SIG-M5 treated with dmso at 0.1 percent for 504 hours (cell line): ENCODE measurements at regions not wholly inside any gene's neighbourhood (a gene's known extent, or its start where the extent isn't known, plus 50 kb on each side); places are given as distances from the start of the nearest gene placed in this dataset.

Experiments
- DNase-seq: peaks from one replicate; lab custom pipeline; 2025; ENCODE audit not compliant: unreplicated experiment; lab: John Stamatoyannopoulos, UW

DNA sequence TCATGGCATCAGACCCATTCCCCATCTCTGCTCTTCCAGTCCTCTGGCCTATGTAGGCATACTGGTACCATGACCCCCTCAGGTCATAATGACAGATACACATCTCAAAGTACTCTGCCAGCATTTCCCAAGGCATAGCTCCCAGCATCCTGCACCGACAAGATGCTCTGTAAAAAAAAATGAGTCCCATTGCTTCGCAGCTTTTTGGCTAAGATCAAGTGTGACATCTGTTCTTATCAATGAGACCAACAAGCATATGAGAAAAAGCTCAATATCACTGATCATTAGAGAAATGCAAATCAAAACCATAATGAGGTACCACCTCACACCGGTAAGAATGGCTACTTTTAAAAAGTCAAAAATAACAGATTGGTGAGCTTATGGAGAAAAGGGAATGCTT is 463.9 kb upstream of the PROK2 start:
- no peak for DNase-seq

DNA sequence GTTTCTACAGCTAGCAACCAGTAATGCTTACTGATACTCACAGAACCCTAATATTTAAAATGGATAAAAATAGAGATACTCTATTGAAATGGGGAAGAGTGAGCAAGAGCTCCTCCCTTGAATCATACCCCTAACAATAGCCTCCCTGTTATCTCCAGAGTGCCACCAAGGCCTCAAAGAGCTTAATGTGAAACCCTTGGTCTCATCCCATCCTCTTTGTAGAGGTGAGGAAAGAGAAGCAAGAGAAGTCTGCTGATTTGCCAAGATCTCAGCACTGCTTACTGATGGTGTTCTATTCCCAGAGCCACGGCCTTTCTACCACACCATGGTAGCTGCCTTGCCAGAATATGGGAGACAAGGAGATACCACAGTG is 463.4 kb upstream of the PROK2 start:
- DNase-seq, result no peak

DNA sequence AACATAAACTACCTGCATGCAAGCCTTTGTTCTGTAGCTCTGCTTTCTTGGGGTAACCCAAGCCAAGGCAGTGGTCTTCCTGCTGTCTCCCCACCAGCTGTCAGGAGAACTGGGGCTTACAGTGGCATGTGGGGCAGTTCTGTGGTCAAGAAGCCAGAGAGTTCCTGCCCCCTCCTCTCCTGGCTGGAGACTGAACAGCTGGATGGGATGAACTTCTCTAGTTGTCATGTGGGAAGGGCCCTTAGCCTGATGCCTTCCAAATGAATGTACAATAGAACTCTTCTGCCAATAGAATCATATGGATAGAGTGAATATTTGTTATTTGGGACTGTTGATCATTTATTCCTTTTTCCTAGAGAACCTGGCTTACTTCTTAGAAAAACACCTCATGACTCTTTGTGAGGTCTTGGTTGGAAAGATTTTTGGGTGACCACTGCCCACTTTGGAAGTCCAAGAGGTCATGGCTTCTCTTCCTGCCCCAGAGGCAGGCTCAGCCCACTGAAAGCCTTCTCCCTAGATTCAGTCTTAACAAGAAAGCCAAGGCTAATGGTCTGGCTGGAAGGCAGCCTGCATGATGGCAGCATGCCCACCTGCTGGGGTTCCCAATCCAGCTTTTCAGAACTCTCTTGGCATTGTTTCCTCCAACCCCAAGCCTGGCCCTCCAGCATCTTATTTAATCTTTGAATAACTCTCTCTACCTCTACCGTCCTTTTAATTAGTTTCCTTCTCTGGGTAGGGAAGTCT is 462.9 kb upstream of the PROK2 start:
- DNase-seq, result no peak

DNA sequence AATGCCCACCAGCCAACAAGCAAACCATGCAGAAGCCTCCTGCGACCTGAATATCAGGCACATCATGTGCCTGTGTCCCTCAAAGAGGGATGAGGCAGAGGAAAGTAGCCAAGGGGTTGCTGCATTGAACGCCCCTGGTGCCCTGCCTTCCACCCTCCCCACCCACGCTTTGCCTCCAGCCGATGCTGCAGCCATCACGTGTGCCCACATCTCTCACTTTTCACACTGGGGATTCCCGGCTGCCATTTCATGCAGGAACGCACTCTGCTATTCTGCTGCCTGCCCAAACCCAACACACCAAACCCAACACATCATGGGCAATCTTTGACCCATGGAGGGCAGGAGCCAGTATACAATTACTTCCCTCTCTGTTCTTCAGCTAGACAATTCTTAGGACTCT is 462.2 kb upstream of the PROK2 start:
- DNase-seq, result no peak

DNA sequence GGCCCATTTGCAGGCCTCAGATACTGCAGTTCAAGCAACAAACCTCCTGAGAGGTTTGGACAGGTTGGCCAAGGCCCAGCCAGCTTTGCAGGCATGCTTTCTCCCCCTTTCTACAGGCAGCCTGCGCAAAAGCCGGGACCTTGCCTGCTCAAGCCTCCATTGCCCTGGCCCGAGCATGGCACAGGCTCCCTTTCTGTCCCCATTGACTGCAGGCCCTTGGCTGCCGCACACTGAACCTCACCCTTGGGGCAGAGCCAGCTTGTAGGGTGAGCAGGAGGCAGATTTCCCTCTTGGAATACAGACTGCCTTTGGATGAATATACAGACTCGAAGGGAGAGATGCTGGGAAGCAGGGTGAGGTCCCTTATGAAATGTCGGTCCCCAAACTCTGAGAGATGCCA is 461.7 kb upstream of the PROK2 start:
- no peak for DNase-seq

- no peak for DNase-seq
Observed at GRCh38 chr3:72245183-72245811, 460.3 kb upstream of the PROK2 start.

DNA sequence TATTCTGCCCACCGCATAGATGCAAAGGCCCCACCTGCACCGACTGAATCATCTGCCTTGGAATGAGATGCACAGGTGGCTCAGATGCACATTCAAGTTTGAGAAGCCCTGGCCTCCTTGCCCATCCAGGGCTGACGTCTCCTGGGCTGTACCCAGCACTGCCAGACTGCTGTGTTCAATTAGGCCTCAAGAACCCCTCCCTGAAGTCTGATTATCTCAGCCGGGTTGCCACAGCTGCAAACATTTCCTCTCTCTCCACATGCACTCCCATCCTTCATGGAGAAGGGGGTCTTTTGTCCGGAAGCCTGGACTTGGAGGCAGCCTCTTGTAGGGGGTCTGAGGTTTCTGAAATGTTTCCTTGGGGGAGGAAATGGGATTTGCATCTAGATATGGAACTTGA is 459.4 kb upstream of the PROK2 start:
- no peak for DNase-seq

- no peak for DNase-seq
Observed at GRCh38 chr3:72242326-72242725, 457.4 kb upstream of the PROK2 start.

DNA sequence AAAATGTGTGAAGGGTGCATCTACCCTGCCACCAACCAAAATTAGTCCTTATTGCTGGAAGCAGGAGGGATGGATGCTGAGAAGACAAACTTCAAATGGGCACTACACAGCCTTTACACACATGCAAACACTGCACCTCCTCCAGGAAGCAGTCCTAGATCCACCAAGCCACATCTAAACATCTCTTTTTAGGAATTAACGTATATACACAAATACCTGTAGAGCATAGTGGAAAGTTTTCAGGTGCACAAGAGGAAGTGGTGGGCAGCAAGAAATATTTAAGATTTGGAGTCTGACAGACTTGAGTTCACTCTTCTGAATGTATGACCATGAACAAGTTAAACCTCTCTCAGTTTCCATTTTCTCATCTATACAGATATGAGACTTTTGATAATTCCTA is 456.6 kb upstream of the PROK2 start:
- no peak for DNase-seq

DNA sequence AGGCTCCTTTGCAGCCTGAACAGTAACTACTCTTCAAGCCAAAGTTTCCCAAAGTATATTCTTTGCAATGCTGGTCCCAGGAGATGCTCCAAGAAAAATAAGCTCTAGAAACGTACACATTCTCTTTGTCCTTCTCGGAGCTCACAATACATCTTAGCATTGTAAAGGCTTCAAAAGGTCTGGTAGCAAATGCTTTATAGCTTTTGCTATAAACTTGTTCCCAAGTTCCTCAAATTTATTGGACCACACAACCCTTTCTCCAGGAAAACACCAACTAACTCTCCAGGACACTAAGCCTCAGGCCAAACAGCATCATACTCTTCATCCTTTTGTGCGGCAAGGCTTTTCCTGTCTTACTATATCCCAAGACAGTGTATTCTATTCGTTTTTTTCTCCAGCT is 455.6 kb upstream of the PROK2 start:
- DNase-seq, result no peak

GRCh38 chr3:72238801-72239200 is 453.9 kb upstream of the PROK2 start:
- DNase-seq, result no peak

GRCh38 chr3:72238010-72238691 is 453.2 kb upstream of the PROK2 start:
- DNase-seq, result no peak

GRCh38 chr3:72237679-72238009 is 452.7 kb upstream of the PROK2 start:
- no peak for DNase-seq

DNA sequence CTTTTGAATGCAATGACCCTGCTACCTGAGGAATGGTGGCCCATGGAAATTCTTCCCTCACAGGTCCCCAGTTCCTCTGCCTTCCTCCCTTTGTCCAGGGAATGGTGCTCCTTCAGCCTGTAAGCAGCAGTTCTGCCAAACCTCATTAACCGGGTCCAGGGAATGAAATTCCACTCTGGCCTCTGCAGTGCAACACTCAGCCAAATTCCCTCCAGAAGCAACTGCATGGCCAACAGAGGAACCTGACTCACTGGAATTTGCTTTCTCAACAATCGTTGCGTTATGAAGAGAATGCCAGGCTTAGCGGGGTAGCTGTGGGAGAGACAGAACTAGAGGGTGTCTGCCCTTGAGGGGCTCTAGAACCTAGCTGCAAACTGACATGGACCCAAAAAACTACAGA is 449.4 kb upstream of the PROK2 start:
- DNase-seq, result no peak

DNA sequence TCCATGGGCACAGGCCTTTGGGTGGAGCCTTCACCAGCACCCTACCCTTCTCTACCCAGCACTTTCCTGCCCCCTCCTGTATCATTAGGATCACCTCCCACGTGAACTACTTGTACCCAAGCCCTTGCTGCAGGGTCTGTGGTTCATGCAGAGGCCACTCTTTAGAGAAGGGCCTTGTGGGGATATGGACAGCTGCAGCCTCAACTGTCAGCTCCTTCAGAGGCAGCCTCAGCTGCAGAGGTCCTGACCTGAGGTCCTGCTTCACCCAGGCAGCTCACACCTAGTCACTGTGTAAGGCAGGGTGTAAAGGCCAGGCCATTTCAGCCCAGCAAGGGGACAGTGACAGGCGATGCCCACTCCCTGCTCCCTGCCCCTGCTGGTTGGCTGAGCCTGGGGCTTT is 448.6 kb upstream of the PROK2 start:
- DNase-seq, result no peak

DNA sequence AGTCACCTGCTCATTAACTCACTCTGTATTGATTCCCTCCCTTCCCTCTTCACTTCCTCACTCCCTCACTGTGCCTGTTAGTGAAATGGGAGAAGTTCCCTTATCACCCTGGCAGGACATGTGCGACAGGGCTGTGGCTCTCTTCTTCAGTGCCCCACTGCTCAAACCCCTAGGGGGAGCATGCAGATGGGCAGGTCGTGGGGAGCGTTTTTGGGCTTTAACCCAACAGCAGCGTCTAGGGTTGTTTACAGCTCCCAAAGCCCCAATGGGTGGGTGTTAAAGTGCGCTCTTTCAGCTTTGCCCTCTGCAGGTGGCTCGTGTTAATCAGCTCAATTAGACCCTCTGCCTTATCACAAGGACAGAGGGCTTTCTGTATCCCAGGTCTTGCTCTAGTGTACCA is 447.8 kb upstream of the PROK2 start:
- DNase-seq, result no peak

DNA sequence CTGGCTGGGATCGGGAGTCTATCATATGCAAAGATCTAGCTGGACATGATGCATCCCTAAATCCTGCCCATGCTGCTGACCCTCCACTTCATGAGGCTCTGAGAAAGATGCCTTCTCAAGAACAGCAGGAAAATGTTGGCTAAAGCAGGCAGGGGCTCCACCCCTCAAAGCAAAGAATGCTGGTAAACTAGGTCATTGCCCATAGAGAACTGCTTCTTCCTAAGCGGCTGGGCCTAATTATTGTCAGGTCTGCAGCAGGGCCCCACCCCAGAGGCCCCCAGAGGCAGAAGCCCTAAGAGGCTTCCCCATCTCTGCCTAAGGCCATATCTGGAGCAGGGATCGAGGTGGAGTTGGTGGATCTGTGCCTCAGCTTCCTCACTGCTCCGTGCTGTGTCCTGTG is 447.4 kb upstream of the PROK2 start:
- no peak for DNase-seq

DNA sequence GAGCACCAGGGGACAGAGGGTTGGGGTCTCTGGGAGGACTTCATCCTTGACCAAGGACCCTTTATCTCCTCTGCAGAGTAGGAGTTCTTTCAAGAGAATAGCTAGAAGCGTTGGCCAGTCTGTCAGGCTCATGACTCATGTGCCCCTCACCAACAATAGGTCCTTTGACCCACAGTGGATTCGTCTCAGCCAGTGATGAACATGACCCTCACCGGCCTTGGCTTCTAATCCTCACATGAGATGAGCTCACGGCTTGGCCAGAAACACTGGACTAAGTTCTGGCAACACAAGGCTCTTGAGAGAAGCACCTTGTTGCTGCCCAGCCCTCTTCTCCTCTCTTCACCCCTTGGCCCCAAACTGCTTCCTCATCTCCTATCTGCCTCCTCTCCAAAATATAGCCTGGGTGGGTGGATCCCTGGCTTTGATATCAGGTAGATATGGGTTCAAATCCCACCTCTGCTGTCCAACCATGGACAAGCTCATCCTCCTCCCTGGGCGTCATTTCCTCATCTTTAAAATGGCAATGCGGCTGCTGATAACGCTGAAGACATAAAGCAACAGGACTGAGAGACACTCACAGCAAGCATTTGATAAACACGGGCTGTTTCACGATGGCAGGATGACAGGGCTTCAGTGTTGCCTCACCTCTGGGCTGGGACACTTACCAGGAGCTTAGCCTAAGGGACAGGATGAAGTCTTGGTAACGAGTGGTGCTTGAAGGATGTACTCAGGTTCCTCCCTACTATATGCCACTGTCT is 446.7 kb upstream of the PROK2 start:
- no peak for DNase-seq

DNA sequence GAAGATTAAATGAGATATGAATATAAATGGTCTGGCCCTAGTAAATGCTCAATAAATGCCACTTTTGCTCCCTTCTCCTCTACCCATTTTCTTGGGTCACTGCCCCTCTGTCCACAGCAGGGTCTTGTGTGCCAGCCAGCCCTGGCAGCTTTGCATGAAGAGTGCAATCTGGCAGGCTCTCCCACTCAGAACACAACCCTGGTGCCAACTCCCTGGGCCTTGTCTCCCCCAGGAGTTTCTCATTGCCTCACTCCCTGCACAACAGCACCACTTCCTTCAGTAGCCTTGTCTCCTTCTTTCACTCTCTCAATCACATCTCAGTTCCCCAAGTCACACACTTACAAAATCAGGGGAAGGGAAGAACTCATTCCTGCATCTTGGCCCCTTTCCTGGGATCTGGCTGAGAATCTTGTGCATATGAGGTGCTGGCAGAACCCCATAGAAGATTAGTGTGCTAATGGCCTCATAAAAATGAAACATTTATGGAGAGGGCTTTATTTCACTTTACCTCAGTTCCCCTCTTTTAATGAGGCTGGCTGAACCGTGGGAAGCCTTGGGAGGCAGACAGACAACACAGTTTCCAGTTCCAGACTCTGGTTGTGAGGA is 445.9 kb upstream of the PROK2 start:
- no peak for DNase-seq

GRCh38 chr3:72229952-72230351 is 445.0 kb upstream of the PROK2 start:
- DNase-seq, result no peak

DNA sequence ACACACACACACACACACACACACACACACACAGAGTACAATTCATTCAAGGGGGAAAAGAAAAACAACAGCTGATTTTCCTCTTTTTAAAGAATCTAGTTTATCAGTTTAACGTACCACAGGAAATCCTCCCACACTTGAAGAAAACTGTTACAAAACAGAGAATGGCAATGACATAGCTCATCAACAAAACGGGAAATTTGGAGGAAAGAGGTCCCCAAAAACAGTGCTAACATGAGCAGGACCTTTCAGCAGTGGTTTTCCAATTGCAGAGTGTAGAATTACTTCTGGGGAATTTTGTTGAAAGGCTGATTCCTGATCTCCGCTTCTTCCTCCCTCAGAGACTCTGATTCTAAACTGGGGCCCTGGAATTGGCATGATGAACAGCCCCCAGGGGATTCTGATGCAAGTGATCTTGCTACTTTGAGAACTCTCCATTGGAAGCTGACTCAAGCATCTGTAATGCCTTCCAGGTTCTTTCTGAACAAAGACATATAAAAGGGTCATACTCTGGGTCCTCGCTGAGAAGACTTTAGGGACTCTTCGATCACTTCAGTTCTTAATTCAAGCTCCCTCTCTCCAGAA is 442.6 kb upstream of the PROK2 start:
- no peak for DNase-seq
